ENCODE measurements at regions not wholly inside any gene's neighbourhood (a gene's known extent, or its start where the extent isn't known, plus 50 kb on each side); places are given as distances from the start of the nearest gene placed in this dataset.

- Mint-ChIP-seq H3K27me3 (ENCODE audit: unreplicated experiment) (peaks cover 5% of the 10 kb centered on the region), H3K27ac (ENCODE audit: unreplicated experiment) (no peak overlapping the region), H3K4me1 (ENCODE audit: low read depth, unreplicated experiment) (no peaks in the 10 kb centered on the region), H3K36me3 (ENCODE audit: unreplicated experiment) (peaks cover 20% of the 10 kb centered on the region), H3K9me3 (ENCODE audit: unreplicated experiment) (peaks cover 16% of the 10 kb centered on the region), H3K4me3 (ENCODE audit: unreplicated experiment) (no peak overlapping the region)
- TF ChIP-seq CTCF (IDR thresholded peaks at IDR 0.05; ENCODE audit: partially characterized antibody, unreplicated experiment) = no peak
- DNase-seq = no peak
Measured at GRCh38 chr10:44435196-44435595, 50.3 kb upstream of the CXCL12 start.

GRCh38 chr10:44436240-44436639 is 51.3 kb upstream of the CXCL12 start:
- no peak for DNase-seq
- H3K9me3 Mint-ChIP-seq (ENCODE audit: unreplicated experiment) = peaks cover 14% of the 10 kb centered on the region
- H3K27me3 Mint-ChIP-seq (ENCODE audit: unreplicated experiment) = peaks cover 5% of the 10 kb centered on the region
- no peak overlapping the region for H3K27ac Mint-ChIP-seq (ENCODE audit: unreplicated experiment)
- H3K4me1 Mint-ChIP-seq (ENCODE audit: low read depth, unreplicated experiment) = no peaks in the 10 kb centered on the region
- H3K36me3 Mint-ChIP-seq (ENCODE audit: unreplicated experiment) = peaks cover 14% of the 10 kb centered on the region
- no peak overlapping the region for H3K4me3 Mint-ChIP-seq (ENCODE audit: unreplicated experiment)
- TF ChIP-seq CTCF (IDR thresholded peaks at IDR 0.05; ENCODE audit: partially characterized antibody, unreplicated experiment) = no peak

- H3K9me3 Mint-ChIP-seq (ENCODE audit: unreplicated experiment) = peaks cover 14% of the 10 kb centered on the region
Measured at GRCh38 chr10:44437840-44438511, 53.1 kb upstream of the CXCL12 start.

GRCh38 chr10:44439239-44439957 is 54.5 kb upstream of the CXCL12 start:
- TF ChIP-seq CTCF (IDR thresholded peaks at IDR 0.05; ENCODE audit: partially characterized antibody, unreplicated experiment) = no peak
- peaks cover 11% of the 10 kb centered on the region for H3K9me3 Mint-ChIP-seq (ENCODE audit: unreplicated experiment)
- H3K36me3 Mint-ChIP-seq (ENCODE audit: unreplicated experiment) = peaks cover 11% of the 10 kb centered on the region
- peaks cover 5% of the 10 kb centered on the region for H3K27me3 Mint-ChIP-seq (ENCODE audit: unreplicated experiment)
- no peak for DNase-seq
- H3K4me1 Mint-ChIP-seq (ENCODE audit: low read depth, unreplicated experiment) = no peaks in the 10 kb centered on the region
- H3K27ac Mint-ChIP-seq (ENCODE audit: unreplicated experiment) = no peak overlapping the region
- H3K4me3 Mint-ChIP-seq (ENCODE audit: unreplicated experiment) = no peak overlapping the region

More at GRCh38 chr10:44437840-44438511, 53.1 kb upstream of the CXCL12 start:
- Mint-ChIP-seq H3K4me3 (ENCODE audit: unreplicated experiment) (no peak overlapping the region), H3K36me3 (ENCODE audit: unreplicated experiment) (peaks cover 12% of the 10 kb centered on the region), H3K27ac (ENCODE audit: unreplicated experiment) (no peak overlapping the region), H3K4me1 (ENCODE audit: low read depth, unreplicated experiment) (no peaks in the 10 kb centered on the region), H3K27me3 (ENCODE audit: unreplicated experiment) (peaks cover 5% of the 10 kb centered on the region)
- DNase-seq = no peak
- TF ChIP-seq CTCF (IDR thresholded peaks at IDR 0.05; ENCODE audit: partially characterized antibody, unreplicated experiment) = no peak

GRCh38 chr10:44439958-44440244 is 55.0 kb upstream of the CXCL12 start:
- Mint-ChIP-seq H3K27me3 (ENCODE audit: unreplicated experiment) (peaks cover 5% of the 10 kb centered on the region), H3K4me1 (ENCODE audit: low read depth, unreplicated experiment) (no peaks in the 10 kb centered on the region), H3K36me3 (ENCODE audit: unreplicated experiment) (peaks cover 10% of the 10 kb centered on the region), H3K9me3 (ENCODE audit: unreplicated experiment) (peaks cover 11% of the 10 kb centered on the region), H3K27ac (ENCODE audit: unreplicated experiment) (no peak overlapping the region), H3K4me3 (ENCODE audit: unreplicated experiment) (no peak overlapping the region)
- TF ChIP-seq CTCF (IDR thresholded peaks at IDR 0.05; ENCODE audit: partially characterized antibody, unreplicated experiment) = no peak
- DNase-seq = no peak

Data from glutamatergic neuron (in vitro differentiated cells).